GM19452 (cell line): ENCODE measurements at regions not wholly inside any gene's neighbourhood (a gene's known extent, or its start where the extent isn't known, plus 50 kb on each side); places are given as distances from the start of the nearest gene placed in this dataset.
A peak's percentile ranks its signal among the peaks of the same experiment; 100 is the strongest.

ENCODE experiments used
- ATAC-seq: cut with Tn5 transposase; IDR thresholded peaks from one replicate; pipeline ENCODE4 v1.9.1; 2021; ENCODE audit not compliant: unreplicated experiment

DNA sequence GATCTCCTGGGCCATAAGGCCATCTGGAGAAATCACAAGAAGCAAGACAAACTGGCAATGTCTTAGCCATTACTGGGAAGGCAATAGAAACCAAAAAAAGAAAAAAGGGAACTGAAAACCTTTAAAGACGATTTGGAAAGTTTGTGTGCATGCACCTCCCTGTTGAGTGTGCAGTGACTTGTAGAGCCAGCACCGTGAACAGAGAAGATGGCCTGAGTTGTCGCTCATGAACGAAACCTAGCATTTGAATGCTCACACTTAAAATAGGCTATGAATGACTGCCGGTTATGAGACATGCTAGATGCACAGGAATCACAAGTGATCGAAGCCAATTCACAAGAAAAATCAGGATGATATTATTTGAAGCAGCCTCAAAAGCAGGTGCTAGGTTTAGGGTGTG, 151.3 kb upstream of the ADO start:
- ATAC-seq, result peak; percentile 57

DNA sequence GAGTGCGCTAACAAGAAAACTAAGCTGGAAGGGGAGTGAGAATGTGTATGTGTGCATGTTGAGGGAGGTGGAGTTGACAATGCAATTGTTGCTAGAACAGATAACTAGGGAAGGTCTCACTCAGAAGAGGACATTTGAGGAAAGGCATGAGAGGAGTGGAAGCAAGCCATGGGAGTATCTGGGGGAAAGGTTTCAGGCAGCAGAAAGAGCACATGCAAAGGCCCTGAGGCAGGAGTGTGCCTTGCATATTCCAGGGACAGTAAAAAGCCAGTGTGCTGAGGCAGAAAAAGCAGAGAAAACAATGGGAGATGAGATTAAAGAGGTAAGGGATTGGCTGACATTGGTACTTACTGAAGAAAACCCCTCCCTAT, 149.6 kb upstream of the ADO start:
- ATAC-seq, result no peak

DNA sequence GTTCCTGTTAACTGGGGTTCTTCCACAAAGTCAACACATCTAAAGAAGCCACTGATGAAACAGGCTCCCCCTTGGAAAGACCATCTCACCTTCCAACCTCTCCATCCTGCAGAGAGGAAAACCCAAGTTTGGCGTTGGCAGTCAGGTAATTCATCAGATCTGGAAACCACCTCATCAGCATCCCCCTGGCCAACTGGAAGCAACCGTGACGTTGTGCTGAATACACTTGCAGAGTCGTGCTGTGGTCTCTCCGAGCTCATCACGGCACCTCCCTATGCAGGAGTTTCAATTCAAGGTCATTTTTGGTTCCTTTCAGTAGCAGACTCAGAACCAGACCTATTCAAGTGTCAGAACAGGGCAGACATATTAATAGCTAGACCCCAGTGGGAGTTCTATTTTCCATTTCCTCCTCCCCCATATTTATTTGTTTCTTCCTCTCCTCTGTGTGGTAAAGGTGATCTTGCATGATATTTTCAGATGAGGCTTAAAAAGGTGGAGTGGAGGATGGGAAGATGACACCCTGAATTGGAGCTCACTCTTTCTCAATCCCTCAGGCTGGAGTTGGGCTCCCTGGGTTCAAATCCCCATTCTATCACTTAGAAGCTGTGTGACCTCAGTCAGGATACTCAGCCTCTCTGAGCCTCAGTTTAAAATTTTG, 149.1 kb upstream of the ADO start:
- ATAC-seq, result peak; percentile 83

DNA sequence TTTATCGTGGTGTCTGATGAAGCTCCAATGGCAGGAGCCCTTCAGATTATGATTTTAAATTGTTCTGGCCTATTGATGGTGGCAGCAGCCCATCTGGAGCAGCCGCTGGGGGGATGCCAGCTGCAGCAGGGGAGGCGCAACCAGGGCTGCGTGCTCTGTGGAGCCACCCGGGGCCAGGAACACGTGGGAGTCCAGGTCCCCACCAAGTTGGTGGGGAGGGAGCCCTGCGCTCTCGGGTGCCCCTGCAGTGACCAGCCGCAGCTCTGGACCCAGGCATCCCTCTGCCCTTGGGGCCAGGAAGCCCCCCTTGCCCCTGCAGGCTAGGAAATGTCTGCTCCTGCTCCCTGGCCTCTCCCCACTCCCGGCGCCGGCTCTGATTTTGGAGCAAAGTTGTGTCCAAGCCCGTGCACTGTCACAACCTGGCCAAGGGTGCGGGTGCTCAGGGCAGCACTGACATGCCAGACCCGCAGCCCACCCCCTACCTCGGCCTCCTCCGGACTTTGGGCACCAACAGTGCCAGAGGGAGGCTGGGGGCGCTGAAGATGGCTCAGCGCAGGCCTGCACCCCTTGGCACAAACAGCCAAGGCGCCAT, 147.2 kb upstream of the ADO start:
- no peak for ATAC-seq

DNA sequence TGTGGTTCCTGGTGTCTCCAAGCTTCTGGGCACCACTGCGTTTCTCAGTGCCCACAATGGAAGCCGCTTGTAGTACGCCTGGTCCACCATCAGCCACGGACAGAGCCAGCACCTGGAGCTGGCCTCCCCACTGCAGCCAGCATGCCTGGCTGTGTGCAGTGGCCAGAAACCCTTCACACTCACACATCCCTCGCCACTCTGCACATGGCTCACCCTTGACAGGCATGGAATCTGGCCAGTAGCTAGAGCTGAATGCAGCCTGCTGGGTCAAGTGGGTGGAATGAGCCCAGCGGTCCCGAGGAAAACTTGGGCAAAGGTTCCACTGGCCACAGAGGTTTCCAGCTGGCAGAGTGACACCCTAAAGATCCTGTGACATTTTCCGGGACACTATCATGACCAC, 146.0 kb upstream of the ADO start:
- ATAC-seq, result no peak

DNA sequence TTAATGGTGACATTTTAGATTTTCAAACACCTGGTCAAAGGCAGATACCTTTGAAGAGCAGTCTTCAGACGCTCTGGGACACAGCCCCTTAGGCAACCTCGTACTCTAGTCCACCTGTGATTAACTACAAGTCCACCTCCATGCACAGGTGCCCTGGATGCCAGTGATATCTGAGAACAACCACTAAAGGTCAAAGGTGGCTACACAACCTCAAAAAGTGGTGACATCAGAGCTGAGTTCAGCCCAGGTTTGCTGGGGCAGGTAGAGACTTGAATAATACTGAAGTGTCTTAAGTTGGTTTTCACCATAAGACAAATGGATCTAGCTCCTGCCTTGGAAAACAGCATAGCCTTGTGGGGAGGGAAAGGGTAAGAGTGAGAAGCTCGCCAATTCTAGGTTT, 143.4 kb upstream of the ADO start:
- ATAC-seq, result no peak

DNA sequence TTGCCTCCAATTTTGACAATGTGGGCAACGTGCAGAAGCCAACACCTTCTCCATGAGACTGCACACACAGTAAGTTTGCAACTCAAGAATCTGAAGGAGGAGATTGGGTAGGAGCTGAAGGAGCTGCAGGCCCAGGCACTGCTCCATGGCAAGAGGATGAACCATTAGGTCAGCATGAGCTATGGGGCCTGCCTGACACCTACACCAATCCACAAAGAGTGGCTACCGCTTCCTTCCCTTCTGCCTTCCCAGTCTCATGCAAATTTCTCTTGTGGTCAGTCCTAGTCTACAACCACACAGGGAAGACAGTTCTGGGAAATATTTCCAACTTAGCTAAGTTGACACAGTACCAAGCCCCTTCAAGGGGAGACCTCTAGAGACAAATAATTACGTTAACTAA, 142.0 kb upstream of the ADO start:
- ATAC-seq, result no peak

DNA sequence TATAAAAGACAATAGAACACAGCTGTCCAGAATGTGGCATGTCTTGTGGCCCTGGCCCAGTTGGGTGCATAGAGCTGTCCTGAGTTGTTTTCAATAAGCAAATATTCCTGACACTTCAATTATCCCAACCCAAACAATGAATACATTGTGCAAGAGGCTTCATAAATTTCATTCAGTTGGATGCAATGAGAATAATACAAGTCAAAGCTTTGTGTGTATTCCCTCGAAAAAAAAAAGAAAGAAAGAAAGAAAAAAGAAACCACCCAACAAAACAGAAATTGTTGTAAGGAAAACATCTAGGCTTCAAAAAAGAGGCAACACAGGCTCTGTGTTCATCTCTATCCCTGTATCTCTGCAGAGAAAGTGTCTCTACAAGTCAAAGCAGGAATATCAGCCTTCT, 138.7 kb upstream of the ADO start:
- no peak for ATAC-seq

DNA sequence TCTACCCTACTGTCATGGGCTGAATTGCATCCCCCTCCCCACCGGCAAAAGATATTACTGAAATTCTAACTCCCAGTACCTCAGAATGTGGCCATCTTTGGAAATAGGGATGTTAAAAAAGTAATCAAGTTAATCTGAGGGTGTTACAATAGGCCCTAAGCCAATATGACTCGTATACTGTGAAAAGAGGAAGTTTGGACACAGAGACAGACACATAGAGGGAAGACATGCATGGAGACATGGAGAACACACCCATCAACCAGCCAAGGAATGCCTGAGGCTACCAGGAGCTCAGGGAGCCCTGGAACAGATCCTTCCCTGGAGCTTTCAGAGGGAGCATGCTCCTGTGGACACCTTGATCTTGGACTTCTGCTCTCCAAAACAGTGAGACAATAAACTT, 138.2 kb upstream of the ADO start:
- ATAC-seq, result no peak

DNA sequence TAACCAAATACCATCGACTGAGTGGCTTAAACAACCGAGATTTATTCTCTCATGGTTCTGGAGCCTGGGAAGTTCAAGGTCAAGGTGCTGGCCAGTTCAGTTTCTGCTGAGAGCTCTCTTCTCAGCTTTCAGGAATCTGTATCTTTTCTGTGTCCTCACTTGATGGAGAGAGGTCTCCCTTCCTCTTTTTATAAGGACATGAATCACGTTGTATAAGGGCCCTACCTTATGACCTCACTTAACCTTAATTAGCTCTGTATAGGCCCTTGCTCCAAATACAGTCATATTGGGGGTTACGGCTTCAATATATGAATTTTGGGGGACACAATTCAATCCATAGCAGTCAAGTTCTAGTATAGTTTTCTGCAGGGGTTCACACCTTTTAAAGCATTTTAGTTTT, 135.2 kb upstream of the ADO start:
- ATAC-seq, result no peak

DNA sequence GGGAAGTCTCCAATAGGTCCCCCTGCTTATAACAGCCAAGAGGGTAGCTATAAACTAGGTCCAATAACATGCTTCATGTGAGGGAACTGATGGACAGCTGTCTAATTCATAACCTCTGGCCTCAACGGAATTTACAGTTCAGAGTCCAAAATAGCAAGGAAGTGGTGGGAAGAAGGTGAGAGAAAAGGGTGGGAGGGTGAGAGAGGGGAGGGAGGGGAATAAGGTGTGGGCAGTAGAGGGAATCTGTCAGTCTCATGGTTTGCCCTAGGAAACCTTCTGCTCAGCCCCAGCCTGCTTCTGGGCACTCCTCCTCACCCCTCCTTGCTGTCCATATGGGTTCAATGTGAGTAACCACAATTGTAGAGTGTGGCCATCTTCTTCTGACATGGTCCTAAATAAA, 133.4 kb upstream of the ADO start:
- no peak for ATAC-seq

DNA sequence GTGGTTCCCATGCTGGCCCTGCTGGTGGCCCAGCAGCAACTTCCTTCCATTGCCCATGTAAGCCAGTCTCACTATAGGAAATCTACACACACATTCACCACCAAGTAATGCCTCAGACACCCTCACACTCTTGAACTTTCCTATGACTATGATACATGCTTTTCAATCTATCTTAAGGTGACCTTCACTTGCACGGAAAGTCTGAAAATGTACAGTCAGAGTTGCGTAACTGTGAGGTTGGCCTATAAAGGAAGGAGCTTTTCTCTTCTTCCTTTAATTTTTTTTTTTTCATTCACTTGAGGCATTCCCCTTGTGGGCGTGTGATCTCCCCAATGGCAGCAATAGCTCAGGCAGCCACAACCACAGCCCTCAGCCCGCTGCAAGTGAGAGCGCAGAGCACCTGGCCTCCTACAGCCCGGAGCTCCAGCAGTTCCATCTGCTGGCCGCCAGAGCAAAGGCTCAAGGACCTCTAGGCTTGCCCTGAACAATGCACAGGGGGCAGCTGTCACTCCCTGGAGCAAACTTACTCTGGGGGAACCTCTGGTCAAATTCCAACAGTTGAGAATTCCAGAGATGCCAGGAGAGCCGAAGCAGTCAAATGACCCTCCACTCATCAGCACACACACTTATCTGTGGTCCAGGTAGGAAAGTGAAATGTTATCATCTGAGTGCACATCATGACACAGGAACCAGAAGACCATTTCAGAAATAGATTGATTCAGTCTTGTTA, 123.1 kb upstream of the ADO start:
- peak; percentile 95 for ATAC-seq

DNA sequence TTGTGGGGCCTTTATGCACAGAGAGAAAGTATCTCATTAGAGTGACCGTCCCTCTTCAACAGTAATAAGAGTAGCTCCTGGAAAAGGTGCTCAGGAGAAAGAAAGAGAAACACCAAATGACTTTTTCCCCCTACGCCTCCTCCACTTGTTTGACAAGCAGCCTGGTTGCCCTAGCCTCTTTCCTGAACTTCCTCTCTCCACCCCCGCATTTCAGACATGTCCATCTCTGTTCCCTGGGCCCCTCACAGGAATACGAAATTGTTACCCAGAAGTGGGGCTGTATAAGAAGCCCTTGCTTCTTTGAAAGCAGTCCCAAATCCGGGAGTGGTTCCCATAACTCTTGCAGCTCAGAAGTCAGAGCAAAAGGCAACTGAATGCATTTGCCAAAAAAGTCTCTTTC, 119.6 kb upstream of the ADO start:
- no peak for ATAC-seq

DNA sequence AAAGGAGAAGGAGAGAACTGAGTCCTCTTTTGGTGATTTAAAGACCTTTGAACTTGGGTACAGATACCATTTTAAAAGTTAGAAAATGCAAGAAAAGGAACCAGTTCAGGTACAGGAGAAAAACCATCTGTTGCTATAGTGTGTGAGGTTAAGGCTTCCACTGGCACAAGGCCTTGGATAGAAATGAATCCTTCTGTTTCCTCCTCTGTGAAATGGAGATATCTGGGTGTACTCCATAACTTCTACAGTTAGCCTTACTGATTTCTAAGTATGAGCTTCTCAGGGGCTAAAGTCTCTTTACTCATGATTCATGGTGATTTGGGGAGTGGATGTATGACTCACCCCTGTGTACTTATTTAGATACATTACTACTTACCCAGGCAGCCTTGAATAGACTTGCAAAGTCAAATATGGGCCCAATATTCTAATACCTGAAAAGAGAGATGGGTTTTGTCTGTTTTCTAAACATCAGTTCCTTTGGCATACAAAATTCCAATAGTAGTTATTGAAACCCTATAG, 117.2 kb upstream of the ADO start:
- ATAC-seq, result no peak

DNA sequence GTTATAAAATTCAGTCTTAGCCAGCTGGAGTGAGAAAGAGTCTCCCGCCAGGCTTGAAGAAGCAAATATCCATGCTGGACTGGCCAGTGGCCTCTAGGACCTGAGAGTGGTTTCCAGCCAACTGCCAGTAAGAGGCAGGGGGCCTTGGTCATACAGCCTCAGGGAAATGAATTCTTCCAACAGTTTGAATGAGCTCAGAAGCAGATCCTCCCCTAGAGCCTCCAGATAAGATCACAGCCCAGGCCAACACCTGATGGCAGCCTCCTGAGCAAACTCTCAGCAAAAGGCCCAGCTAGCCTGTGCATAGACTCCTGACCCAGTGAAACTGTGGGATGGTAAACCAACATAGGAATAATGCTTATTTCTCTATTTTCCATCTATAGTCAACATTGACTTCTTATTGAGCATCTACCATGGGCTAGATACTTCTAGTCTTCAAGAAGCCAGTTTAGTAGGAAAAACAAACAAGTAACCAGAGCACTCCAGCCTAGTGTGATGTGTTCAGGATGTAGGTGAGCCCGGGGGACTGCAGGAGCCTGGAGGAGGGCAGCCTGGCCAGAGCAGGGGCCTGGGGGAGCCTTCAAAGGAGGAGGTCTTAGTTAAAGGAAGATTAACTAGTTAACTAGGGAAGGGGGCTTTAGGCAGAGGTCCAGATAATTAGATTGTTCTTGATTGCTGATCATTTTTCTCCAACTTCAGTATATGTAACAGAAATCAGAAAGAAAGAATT, 115.4 kb upstream of the ADO start:
- no peak for ATAC-seq

DNA sequence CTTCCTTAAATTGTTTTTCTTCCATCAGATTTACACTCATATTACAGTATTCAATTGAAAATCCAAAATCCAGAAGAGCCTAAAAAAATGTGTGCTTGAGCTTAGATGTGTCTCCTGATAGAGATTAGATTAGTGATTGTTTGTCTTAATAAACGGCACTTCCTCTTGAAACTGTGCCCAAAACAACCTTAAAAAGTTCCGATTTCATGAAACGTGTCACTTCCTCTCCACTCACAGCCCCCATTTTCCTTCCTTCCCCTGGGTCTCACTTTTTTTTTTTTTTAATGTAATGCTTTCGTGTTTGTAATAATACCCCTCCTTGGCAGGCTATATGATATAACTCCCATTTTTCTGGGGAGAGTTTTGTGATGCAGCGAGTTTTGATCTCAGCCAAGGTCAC, 114.8 kb upstream of the ADO start:
- ATAC-seq, result peak; percentile 44

DNA sequence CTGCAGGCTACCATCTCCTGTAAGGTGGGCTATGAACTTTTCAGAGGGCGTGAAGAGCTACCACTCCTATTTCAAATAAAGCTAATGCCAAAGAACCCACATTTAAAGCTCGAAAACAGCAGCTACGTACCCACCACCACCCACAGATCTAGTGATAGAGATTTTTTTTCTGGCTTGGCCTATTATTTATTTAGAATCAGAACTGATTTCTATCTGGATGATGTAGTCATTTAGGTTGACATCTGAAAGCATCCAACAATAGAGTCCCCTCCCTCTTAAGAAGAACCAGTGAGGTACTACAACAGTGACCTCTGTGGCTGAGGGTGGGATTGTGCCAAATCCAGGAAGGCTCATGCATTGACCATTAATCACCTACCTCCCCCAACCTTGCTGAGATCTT, 113.8 kb upstream of the ADO start:
- ATAC-seq, result no peak

DNA sequence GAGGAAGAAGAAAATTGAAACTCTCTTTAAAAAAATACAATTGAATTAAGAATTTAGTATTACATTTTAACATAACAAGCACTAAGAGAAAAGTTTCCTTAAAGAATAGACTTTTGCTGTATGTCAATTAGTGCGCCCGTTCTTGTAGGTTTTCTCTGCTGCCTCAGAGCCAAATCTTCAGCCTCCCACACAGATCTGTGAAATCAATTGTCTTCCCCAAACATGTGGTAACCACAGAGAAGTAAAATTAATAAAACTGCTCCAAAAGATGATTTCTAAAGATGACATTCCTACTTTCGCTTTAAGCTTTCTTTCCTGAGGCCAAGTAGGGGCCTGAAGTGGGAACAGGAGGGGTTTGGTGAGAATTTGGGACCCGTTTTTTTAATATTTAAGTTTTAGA, 113.2 kb upstream of the ADO start:
- ATAC-seq, result no peak

DNA sequence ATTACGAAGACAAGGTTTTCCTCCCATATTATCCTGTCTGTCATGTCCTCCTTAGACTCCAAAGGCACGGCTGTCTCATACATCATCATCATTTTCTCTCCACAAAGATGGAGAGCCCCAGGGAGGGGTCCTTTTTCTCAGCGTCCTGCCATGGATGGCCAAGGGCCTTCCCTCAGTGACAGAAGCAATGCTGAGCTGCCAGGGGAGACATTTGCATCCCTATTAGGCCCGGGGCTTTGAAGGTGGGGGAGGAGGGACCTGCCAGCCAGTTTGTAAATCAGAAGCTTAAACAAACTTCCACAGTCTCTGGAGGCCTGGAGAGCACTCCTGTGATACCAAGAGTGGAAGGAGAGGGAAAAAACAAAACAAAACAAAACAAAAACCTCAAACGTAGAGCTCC, 112.4 kb upstream of the ADO start:
- ATAC-seq, result no peak

DNA sequence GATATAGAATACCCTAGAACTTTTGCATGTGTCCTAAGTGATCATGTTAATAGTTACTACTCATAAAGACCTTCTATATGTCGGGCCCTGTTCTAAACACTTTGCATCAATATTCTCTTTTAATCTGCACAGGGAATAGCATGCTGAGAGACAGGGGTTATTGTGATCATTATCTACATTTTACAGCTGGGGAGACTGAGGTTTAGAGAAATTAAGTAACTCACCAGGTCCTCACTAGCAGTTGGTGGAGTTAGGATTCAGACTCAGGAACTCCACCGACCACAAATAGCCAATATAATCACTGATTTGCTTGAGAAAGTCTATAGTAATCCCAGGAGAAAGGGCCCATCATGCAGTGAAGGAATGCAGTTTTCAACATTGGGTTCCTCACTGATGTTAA, 111.2 kb upstream of the ADO start:
- no peak for ATAC-seq

DNA sequence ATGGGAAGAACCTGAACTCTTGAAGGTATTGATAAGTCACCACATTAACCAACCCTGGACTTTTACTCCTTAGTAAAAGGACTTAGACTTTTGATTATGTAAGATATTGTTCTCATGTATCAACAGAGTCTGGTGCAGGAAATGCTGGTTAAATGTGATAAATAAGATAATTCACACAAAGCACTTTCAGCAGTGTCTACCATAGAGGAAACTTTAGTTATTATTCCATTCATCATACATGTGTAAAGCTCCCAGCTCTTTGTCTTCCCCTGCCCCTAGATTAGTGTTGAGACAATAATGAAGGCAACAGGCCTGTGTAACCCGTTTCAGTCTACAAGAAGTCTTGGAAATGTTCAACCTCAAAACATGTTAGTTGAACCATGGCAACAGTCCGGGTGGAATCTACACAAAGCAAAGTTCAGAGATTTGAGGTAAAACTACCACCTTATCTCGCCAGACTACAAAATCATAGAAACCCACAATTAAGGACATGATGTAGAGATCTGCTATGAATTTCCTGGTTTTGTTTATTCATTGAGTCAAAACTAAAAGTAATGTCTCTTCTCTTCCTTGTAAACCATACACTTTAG, 109.9 kb upstream of the ADO start:
- ATAC-seq, result no peak
